ENCODE measurements at regions not wholly inside any gene's neighbourhood (a gene's known extent, or its start where the extent isn't known, plus 50 kb on each side); places are given as distances from the start of the nearest gene placed in this dataset.
"Not testable (repeated sequence)": the region's sequence is repeated elsewhere in the genome, so short reads cannot be mapped to it uniquely, and the experiment has no call there.

- no peak for DNase-seq (ENCODE audit: low spot score)
Measured at GRCh38 chr10:65142641-65143435, 1621.6 kb downstream of the REEP3 start.

- no peak for DNase-seq (ENCODE audit: low spot score)
Measured at GRCh38 chr10:65143723-65144122, 1622.5 kb downstream of the REEP3 start.

GRCh38 chr10:65149878-65150277 lies 1628.7 kb downstream of the REEP3 start:
- no peak for DNase-seq (ENCODE audit: low spot score)

- DNase-seq (ENCODE audit: low spot score), result no peak
Measured at GRCh38 chr10:65166272-65166671, 1645.1 kb downstream of the REEP3 start.

GRCh38 chr10:65172249-65172648 lies 1651.0 kb downstream of the REEP3 start:
- no peak for DNase-seq (ENCODE audit: low spot score)

- DNase-seq (ENCODE audit: low spot score), result no peak
Measured at GRCh38 chr10:65176994-65177393, 1655.8 kb downstream of the REEP3 start.

- no peak for DNase-seq (ENCODE audit: low spot score)
Measured at GRCh38 chr10:65183236-65183635, 1662.0 kb downstream of the REEP3 start.

GRCh38 chr10:65186668-65187067 lies 1665.5 kb downstream of the REEP3 start:
- DNase-seq (ENCODE audit: low spot score), result not testable (repeated sequence)

GRCh38 chr10:65194126-65194525 lies 1672.9 kb downstream of the REEP3 start:
- no peak for DNase-seq (ENCODE audit: low spot score)

- no peak for DNase-seq (ENCODE audit: low spot score)
Measured at GRCh38 chr10:65194555-65194954, 1673.4 kb downstream of the REEP3 start.

GRCh38 chr10:65196111-65196510 lies 1674.9 kb downstream of the REEP3 start:
- no peak for DNase-seq (ENCODE audit: low spot score)

GRCh38 chr10:65197935-65198334 lies 1676.7 kb downstream of the REEP3 start:
- no peak for DNase-seq (ENCODE audit: low spot score)

GRCh38 chr10:65201491-65201890 lies 1680.3 kb downstream of the REEP3 start:
- DNase-seq (ENCODE audit: low spot score), result no peak

GRCh38 chr10:65204999-65205398 lies 1683.8 kb downstream of the REEP3 start:
- DNase-seq (ENCODE audit: low spot score), result no peak

GRCh38 chr10:65213170-65213569 lies 1692.0 kb downstream of the REEP3 start:
- DNase-seq (ENCODE audit: low spot score), result no peak

GRCh38 chr10:65219444-65219843 lies 1698.2 kb downstream of the REEP3 start:
- DNase-seq (ENCODE audit: low spot score), result no peak

- no peak for DNase-seq (ENCODE audit: low spot score)
Measured at GRCh38 chr10:65231148-65231547, 1694.7 kb upstream of the LRRTM3 start.

- DNase-seq (ENCODE audit: low spot score), result no peak
Measured at GRCh38 chr10:65234261-65234660, 1691.6 kb upstream of the LRRTM3 start.

- no peak for DNase-seq (ENCODE audit: low spot score)
Measured at GRCh38 chr10:65235266-65235665, 1690.6 kb upstream of the LRRTM3 start.

- no peak for DNase-seq (ENCODE audit: low spot score)
Measured at GRCh38 chr10:65235846-65236245, 1690.0 kb upstream of the LRRTM3 start.

- DNase-seq (ENCODE audit: low spot score), result no peak
Measured at GRCh38 chr10:65265451-65265954, 1660.3 kb upstream of the LRRTM3 start.

- DNase-seq (ENCODE audit: low spot score), result not testable (repeated sequence)
Measured at GRCh38 chr10:65269551-65269950, 1656.3 kb upstream of the LRRTM3 start.

- no peak for DNase-seq (ENCODE audit: low spot score)
Measured at GRCh38 chr10:65270969-65271368, 1654.9 kb upstream of the LRRTM3 start.

- DNase-seq (ENCODE audit: low spot score), result no peak
Measured at GRCh38 chr10:65273115-65273514, 1652.7 kb upstream of the LRRTM3 start.
